HG02943 (cell line): ENCODE measurements at regions not wholly inside any gene's neighbourhood (a gene's known extent, or its start where the extent isn't known, plus 50 kb on each side); places are given as distances from the start of the nearest gene placed in this dataset.

ENCODE experiments used
- ATAC-seq: cut with Tn5 transposase; IDR thresholded peaks from one replicate; pipeline ENCODE4 v1.9.1; 2021; ENCODE audit warnings: mild to moderate bottlenecking, low read depth, moderate library complexity; ENCODE audit not compliant: unreplicated experiment

DNA sequence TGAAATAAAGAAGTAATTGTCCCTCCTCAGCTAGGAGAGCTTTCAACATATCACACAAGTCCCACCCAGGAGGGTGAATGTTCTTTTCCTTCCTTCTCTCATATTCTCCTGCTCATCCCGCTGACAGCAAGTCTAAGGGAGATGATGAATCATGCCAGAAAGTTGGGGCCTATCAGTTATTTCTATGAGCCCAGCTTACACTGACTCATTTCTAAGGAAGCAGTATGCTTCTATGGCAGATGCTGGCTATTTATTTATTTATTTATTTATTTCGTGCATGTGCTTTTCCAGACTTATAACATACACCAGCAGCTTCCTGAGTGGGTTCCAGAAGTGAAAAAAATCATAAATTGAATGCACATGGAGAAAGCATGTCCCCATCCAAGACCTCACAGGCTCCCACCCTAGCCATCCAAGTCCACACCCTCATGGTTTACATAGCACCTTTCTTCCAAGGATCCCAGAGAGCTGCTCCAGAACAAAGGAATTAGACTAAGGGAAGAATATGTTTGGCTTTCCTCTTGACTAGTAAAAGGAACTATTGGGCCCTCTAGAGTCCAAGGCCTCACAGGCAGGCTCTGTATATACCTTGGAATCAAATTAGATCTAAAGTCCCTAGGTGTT is 1074.2 kb upstream of the ZEB2 start:
- ATAC-seq = no peak

DNA sequence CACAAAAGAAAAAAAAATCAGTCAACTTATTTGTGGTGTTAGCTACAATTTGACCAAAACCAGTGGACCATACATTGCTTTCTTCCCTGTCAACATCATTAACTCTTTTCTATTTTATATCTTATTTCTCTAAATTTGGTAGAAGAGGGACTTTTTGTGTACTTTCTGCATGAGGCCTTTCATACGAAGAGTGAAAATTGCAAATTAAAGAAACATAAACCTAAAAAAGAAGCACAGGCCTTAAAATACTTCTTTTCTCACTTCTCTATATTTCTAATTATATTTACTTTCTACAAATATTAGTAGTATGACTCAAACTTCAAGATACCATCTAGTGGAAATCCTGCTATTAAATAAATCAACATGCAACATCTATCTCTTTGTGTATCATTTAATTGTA is 1073.4 kb upstream of the ZEB2 start:
- no peak for ATAC-seq

DNA sequence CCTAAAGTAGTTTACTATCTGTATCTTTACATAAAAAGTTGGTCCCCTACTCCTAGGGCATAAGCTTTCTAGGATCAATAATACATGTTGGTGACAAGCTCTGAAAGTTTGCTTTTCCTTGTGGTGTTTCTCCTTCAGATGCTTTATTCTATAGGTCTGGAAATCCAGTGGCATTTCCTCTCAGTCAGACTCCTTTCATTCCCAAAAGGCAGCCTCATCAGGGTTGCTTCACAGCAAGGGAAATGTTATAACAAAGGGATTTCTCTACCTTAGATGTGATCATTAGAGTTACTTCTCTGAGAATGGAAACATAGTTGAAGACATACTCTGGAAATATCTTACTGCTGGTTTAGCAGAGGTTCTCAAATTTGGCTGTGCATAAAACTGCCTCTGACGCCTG is 1072.4 kb upstream of the ZEB2 start:
- no peak for ATAC-seq

DNA sequence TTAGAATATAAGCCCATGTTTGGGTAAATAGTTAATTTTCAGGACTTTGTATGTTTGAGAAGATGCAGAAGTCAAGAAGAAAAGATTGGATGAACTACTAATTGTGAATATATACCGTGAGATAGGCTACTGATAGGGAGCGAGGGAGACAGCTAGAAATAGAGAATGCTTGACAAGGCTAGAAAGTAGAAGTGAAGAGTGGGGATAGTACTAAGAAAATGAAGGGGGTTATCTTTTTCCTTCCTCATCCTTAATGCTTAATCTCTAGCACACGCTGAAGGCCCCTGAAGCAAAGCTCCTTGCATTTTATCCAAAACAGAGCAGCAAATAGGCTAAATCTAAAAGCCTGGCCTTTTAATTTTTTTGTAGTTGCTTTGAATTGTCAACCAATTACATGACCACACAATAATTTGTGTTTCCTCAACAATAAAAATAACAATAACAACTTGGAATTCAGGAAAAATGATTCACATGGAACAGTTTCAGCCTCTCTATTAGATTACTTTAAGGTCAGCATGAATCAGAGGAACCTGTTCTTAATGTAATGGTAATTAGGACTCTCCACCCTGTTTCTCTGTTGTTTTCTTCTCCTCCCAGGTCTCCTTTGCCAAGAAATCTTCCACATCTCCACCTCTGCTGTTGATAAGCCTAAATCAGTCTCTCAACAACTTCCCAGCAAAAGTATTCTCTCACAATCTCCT is 1071.3 kb upstream of the ZEB2 start:
- no peak for ATAC-seq

DNA sequence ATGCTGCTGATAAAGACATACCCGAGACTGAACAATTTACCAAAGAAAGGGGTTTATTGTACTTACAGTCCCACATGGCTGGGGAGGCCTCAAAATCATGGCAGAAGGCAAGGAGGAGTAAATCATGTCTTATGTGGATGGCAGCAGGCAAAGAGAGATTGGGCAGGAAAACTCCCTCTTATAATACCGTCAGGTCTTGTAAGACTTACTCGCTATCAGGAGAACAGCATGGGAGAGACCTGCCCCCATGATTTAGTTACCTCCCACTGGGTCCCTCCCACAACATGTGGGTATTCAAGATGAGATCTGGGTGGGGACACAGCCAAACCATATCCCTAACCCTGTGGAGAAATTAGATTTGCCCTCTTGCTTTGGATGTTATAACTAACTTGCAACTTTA is 1068.0 kb upstream of the ZEB2 start:
- no peak for ATAC-seq

DNA sequence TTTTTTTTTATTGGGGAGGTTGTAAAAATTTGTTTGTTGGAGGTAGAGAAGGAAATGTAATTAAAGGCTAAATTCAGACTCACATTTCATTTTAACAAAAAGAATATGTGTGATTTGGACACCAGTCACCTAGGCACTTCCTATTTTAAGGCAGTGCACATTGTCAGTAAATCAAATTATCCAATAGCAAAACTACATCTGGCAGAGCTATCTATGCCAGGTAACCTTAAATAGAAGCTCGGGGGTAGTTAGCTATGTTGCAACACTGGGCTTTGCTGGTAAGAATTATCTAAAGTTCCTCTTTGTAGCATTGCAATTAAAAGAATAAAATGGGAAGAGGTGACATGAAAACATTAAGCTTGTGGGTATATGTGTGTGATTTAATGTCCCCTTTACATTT is 1064.4 kb upstream of the ZEB2 start:
- no peak for ATAC-seq

DNA sequence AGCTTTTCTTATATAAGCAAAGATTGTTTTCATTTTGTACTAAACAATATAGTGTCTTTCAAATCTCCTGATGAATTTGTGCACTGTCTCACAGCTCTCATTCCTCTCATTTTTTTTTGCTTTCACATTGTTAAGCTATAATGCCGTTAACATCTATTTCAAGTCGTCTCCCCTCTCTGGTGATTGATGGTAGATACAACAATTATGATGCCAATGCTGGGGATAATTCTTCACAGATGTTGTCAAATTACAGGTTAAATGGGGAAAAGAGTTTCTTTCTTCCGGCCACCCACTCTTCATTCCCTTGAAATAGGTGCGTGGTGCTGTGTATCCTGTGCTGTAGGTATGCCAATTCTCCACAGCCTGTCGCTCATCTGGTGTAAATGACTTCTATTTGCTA is 1053.7 kb upstream of the ZEB2 start:
- ATAC-seq = no peak

DNA sequence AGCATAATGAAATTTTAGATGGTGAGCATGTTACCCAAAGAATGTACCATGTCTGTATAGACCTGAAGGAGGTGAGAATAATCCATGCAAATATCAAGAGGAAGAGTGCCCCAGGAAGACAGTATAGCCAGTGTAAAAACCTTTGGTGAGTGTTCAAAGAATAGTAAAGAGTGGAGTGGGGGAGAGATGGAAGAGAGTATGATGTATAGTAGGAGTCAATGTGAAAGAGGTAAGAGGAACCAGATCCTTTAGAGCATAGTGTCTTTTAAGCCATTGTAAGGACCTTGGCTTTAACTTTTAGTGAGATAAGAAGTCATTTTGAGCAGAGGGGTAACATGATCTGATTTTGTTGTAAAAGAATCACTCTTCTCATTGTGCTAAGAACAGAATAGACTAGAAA is 1052.3 kb upstream of the ZEB2 start:
- no peak for ATAC-seq

DNA sequence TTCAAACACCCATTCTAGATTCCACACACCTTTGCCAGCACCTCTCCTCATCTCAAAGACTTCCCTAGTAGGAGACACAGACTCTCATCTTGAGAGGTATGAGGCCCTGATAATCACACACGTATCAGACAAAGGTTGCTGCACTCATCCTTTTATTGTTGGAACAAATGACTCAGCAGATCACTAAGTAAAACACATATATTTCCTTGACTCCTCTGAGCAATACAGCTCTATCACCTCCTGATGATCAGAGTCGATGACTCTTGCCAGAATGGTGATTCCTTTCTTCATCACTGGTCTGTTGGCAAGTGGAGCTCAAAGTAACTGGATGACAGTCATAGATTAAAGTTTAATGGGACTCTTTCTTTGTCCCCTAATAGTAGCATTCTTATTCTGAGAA is 1049.2 kb upstream of the ZEB2 start:
- no peak for ATAC-seq

DNA sequence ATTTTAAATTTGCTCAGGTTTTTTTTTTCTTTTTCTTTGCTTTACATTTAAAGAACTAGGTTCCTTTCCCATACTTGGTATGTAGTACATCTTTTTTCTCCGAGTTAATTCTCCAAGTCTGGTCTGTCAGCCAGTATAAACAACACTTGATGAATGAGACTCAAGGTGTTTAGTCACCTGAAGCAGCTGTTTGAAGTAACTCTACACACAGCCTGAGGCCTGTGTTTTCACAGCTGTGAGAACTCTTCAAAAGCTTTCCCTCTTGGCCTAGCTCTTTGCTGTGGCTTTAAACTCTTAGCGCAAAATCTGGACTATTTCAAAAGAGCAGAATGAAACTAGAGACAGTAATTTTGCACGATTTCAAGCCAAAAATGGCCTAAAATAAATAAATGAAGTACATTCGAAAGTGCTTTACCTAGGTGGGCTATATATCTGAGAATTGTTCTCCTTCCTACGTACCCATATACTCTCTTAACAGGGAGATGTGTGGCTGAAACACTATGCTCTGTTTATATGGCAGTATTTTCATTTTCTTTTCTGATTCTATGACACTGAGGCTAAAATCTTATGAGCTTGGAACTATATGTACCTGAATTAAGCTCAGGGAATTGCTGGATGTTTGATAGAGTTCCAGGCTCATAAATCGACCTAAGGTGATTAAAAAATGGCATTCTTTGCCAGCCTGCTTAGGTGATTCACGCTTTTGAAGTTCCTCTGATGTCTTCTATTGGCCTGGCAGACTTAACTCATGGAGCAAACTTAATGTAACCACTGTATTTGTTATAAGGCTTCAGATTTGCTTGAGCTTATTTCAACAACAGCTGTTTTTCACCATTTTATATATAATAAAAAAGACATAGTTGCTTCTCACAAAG is 1044.1 kb upstream of the ZEB2 start:
- no peak for ATAC-seq

DNA sequence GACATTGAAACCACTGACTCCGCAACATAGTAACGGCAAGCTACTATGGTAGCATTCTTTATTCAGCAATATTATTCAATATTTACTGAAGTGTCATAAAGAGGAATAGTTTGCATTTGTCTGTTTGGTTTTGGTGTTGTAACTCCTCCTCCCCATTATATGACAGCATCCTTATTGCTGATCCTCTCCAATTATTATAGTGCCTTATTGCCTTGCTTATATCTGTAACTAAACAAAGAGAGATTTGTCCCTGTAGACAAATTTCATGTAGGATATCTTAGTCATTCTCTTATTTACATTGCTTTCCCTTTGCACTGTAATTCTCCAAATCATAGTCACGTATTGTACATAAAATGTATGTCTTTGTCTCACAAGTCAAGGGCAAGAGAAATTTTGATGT is 1041.2 kb upstream of the ZEB2 start:
- ATAC-seq = no peak

DNA sequence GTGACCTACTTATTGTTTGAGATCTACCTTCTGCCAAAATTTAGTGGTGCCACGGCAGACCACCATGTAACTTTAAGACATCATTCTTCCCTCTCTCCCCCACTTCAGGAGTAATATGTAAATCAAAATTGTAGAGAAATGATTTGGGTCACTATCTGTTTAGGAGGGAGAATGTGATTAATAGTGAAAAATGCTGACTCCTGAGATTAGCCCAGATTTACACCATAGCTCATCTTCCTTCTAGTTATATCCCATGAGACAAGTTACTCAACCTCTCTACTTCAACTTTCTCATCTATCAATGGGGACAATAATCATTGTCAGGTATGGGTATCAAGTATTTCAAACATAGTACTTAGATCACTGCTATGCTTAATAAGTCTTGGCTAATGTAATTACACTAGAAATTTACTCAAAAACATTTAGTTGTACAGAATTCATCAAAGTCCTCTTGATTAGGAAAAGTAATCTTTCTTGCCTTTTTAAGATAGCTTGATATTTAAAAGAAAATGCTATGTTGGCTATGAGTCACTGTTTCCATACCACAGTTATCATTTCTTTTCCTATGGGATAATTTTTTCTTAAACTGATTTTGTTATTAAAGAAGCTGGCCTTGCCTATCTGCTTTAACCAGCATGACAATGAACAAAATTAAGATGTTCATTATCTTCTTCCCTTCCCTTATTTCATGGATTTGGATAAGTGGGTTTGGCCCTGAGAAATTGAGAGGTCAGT is 1038.9 kb upstream of the ZEB2 start:
- ATAC-seq = no peak

DNA sequence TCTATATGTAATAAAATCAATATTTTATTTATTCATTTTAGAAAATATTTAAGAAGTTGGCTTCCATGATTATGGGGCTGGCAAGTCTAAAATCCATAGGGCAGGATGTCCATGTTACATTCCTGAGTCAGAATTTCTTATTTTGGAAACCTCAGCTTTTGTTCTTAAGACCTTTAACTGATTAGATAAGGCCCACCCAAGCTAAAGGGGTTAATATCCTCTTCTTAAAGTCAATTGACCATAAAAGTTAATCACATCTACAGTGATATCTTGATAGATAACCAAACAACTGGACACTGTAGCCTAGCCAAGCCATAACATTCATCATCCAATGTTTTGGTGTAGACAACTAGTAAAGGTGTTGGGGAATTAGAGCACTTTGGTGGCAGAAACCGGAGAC is 1035.4 kb upstream of the ZEB2 start:
- ATAC-seq = no peak

DNA sequence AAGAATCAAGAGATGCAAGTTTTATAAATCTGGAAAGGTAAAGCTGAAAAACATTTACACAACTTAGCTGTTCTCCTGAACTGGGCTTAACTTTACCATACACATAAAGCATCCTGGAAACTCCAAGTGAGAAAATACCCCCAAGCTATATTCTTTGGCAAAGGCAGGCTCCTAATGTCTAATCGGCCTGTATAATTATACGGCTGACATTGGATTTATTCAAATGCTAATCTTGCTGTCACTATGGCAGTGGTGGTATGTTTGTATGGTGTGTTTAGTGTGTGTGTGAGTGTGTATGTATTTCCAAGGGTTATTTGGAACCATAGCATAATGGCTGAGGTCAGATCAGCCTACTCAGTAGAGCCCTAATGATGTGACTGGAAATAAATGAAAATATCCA is 1031.8 kb upstream of the ZEB2 start:
- no peak for ATAC-seq

DNA sequence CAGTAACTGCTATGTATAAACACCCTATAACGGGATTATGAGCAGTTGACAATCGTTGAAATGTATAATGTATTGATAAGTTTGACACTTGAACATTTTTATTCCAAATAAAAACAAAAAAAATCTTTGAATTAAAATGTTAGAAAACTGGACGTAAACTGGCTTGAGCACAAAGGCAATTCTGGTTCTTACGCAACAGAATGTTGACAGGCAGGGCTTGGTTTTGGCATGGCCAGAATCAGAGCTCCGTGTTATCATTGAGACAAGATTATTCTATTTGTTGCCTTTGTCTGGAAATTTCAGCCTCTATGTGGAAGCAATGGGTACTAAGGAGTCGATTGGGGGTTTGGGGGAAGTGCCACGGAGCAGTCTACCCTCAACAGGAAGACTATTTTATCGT is 1028.6 kb upstream of the ZEB2 start:
- no peak for ATAC-seq

DNA sequence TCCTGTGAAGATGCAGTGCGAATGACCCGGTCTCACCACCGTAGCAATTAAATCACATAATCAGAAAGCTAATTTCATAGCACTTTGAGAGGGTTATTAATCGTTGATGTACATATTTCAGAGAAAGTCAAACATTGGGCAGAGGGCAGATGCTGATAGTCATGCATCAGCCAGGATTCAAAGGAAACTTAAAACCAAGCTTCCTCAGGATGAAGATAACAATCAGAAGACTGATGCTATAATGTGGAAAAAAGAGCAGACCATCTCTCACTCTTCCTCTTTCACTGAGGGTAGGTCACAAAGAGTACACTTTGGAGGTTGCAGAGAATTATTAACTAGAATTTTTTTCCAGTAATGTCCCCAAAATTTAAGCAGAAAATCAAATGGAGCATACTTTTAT is 1027.7 kb upstream of the ZEB2 start:
- no peak for ATAC-seq

DNA sequence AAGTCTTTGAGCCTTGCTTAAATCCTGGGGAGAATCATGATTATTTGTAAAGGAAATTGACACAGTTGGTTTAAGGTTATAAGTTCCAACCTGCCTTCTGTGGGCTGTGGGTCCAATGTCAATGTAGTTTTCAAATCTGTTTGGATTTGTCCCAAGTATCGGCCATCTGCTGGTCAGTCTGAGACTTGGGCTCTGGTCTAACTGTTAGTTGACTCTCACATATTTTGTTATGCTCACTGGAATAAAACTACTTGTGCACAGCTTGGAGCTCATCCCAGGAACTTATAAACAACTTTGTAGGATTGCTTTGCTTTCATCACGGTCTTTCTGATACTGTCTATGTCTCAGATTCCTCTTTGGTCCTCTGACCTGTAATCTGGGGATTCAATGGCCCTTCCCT is 1026.2 kb upstream of the ZEB2 start:
- no peak for ATAC-seq

DNA sequence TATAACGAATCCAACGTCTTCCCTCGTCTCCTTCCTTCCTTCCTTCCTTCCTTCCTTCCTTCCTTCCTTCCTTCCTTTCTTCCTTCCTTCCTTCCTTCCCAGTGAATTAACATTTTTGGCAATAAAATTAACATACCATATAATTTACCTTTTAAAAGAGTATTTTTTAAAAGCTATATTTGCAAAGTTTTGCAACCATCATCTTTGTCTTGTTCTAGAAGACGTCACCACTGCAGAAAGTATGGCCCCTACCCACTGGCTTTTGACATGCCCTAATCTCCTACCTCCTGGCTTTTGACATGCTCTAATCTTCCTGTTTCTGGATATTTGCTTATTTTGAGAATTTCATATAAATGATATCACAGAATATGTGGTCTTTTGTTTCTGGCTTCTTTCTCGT is 1023.9 kb upstream of the ZEB2 start:
- no peak for ATAC-seq

DNA sequence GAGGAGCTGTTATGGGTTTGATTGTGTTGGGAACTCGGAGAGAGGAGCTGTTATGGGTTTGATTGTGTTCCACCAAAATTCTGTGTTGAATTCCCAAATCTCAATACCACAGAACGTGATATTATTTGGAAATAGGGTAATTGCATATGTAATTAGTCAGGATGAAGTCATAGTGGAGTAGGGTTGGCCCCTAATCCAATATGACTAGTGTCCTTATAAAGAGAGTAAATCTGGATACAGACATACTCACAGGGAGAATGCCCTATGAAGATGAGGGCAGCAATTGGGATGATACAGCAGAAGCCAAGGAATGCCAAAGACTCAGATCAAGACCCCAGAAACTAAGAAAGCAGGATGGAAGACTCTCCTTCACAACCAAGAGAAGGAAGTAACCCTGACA is 1023.2 kb upstream of the ZEB2 start:
- ATAC-seq = no peak

DNA sequence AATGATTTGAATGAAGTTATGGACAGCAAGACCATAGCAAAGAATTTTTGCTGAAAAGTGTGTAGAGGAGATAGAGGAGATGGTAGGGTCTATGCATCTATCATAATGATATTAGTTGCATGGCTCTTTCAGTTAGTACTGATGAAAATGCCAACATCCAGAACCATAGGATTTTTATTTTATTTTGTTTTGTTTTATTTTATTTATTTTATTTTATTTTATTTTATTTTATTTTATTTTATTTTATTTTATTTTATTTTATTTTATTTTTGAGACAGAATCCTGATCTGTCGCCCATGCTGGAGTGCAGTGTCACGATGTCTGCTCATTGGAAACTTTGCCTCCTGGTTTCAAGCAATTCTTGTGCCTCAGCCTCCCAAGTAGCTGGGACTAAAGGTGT is 1021.1 kb upstream of the ZEB2 start:
- ATAC-seq = no peak
